Peyer's patch (tissue), 4 donors: ENCODE measurements at regions not wholly inside any gene's neighbourhood (a gene's known extent, or its start where the extent isn't known, plus 50 kb on each side); places are given as distances from the start of the nearest gene placed in this dataset.

ENCODE experiments used
- DNase-seq, 3 donors: peaks; one replicate each; pipeline ENCODE4 v3.0.0-alpha.2; 2017 to 2019
- H3K27ac ChIP-seq, 4 donors: fragments of 200-600 bp; sonication (generic); one replicate each; pipeline ENCODE4 v1.5.1; 2016 to 2019
- H3K27me3 ChIP-seq, 2 donors: fragments of 200-600 bp; sonication (generic); one replicate each; pipeline ENCODE4 v1.5.1; 2019
- H3K36me3 ChIP-seq, 3 donors: fragments of 200-600 bp; sonication (generic); one replicate each; pipeline ENCODE4 v1.5.1; 2016 to 2019
- H3K4me1 ChIP-seq, 4 donors: fragments of 200-600 bp; sonication (generic); one replicate each; pipeline ENCODE4 v1.5.1; 2016 to 2019
- H3K4me3 ChIP-seq, 4 donors: fragments of 200-600 bp; sonication (generic); 1 replicate in 3 of 4; 2 replicates in 1 of 4; pipeline ENCODE4 v1.5.1; 2016 to 2019; ENCODE audit warnings: mild to moderate bottlenecking in 1 of 4
- H3K9me3 ChIP-seq, 4 donors: fragments of 200-600 bp; sonication (generic); one replicate each; pipeline ENCODE4 v1.5.1; 2016 to 2019; ENCODE audit warnings: mild to moderate bottlenecking in 1 of 4
- POLR2A ChIP-seq, 2 donors: fragments of 450-650 bp; IDR thresholded peaks; one replicate each; pipeline ENCODE4 v1.5.1; 2017; ENCODE audit warnings: antibody characterized with exemption in 2 of 2, mild to moderate bottlenecking in 2 of 2, moderate library complexity in 2 of 2
- TF ChIP-seq, protein P1 (sequence below), 6 experiments: fragments of 450-650 bp in 4 of 6; fragments of 200-600 bp in 2 of 6; sonication (generic) in 1 of 6; IDR thresholded peaks; one replicate each; pipeline ENCODE4 v1.5.1; 2017 to 2019; ENCODE audit warnings: antibody characterized with exemption in 6 of 6, mild to moderate bottlenecking in 3 of 6, moderate library complexity in 1 of 6

- TF ChIP-seq, protein P1, sequence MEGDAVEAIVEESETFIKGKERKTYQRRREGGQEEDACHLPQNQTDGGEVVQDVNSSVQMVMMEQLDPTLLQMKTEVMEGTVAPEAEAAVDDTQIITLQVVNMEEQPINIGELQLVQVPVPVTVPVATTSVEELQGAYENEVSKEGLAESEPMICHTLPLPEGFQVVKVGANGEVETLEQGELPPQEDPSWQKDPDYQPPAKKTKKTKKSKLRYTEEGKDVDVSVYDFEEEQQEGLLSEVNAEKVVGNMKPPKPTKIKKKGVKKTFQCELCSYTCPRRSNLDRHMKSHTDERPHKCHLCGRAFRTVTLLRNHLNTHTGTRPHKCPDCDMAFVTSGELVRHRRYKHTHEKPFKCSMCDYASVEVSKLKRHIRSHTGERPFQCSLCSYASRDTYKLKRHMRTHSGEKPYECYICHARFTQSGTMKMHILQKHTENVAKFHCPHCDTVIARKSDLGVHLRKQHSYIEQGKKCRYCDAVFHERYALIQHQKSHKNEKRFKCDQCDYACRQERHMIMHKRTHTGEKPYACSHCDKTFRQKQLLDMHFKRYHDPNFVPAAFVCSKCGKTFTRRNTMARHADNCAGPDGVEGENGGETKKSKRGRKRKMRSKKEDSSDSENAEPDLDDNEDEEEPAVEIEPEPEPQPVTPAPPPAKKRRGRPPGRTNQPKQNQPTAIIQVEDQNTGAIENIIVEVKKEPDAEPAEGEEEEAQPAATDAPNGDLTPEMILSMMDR (IDR thresholded peaks at IDR 0.05): no peak
- TF ChIP-seq POLR2A (IDR thresholded peaks at IDR 0.05): no peak
- no peaks in the 10 kb centered on the region for H3K9me3 ChIP-seq
- H3K27me3 ChIP-seq: no peaks in the 10 kb centered on the region
- no peaks in the 10 kb centered on the region for H3K36me3 ChIP-seq
- no peak overlapping the region for H3K27ac ChIP-seq
- H3K4me3 ChIP-seq: no peak overlapping the region
- H3K4me1 ChIP-seq: no peaks in the 10 kb centered on the region
- DNase-seq: no peak
Measured at GRCh38 chr13:63345835-63346234, 1930.2 kb upstream of the PCDH20 start.

DNA sequence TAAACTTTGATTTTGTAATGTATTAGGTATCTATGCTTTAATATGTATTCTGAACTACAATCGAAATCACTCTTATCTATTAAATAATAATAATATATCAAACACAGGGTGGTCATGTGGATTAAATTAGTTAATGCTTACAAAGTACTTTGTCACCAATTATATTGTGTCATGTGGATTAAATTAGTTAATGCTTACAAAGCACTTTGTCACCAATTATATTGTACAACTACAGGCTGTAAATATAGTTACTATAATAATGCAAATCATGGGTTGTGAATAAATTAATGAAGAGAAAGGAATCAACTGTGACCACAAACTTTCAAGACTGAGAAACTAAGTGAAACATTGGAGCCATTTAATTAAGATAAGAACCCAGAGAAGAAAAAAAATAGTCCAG is 1929.1 kb upstream of the PCDH20 start:
- no peaks in the 10 kb centered on the region for H3K36me3 ChIP-seq
- H3K27ac ChIP-seq: no peak overlapping the region
- TF ChIP-seq, protein P1 (IDR thresholded peaks at IDR 0.05): no peak
- TF ChIP-seq POLR2A (IDR thresholded peaks at IDR 0.05): no peak
- no peaks in the 10 kb centered on the region for H3K4me1 ChIP-seq
- DNase-seq: no peak
- H3K4me3 ChIP-seq: no peak overlapping the region
- no peaks in the 10 kb centered on the region for H3K9me3 ChIP-seq
- no peaks in the 10 kb centered on the region for H3K27me3 ChIP-seq

- H3K4me1 ChIP-seq: no peaks in the 10 kb centered on the region
- no peak overlapping the region for H3K4me3 ChIP-seq
Measured at GRCh38 chr13:63337921-63338320, 1922.3 kb upstream of the PCDH20 start.

DNA sequence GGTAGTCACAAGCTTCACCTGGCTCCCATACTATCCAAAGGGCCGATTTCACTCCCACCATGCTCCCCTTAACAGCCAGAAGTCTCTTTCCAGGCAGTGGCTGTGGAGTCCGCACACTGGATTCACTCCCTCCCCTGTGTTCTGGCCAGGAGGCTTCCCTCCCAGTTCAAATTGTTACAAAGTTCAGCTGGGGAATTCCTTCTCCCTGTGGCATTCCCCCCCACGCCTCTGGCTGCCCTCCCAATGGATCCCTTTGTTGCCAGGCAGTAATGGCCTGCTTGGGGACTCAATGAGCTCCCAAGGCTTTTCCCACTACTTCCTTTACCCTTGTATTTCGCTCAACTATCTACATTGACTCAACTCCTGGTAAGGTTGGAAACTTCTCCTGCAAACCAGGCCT is 1921.4 kb upstream of the PCDH20 start:
- no peak overlapping the region for H3K27ac ChIP-seq
- TF ChIP-seq POLR2A (IDR thresholded peaks at IDR 0.05): no peak
- TF ChIP-seq, protein P1 (IDR thresholded peaks at IDR 0.05): no peak

More at GRCh38 chr13:63337921-63338320, 1922.3 kb upstream of the PCDH20 start:
- no peaks in the 10 kb centered on the region for H3K36me3 ChIP-seq
- no peak for DNase-seq
- no peaks in the 10 kb centered on the region for H3K27me3 ChIP-seq
- H3K9me3 ChIP-seq: no peaks in the 10 kb centered on the region
- no peak overlapping the region for H3K27ac ChIP-seq
- TF ChIP-seq POLR2A (IDR thresholded peaks at IDR 0.05): no peak
- TF ChIP-seq, protein P1 (IDR thresholded peaks at IDR 0.05): no peak

GRCh38 chr13:63336549-63336948 is 1920.9 kb upstream of the PCDH20 start:
- Histone ChIP-seq H3K27ac (no peak overlapping the region), H3K27me3 (no peaks in the 10 kb centered on the region), H3K4me3 (no peak overlapping the region), H3K36me3 (no peaks in the 10 kb centered on the region), H3K9me3 (no peaks in the 10 kb centered on the region), H3K4me1 (no peaks in the 10 kb centered on the region)
- DNase-seq: no peak
- no peak for TF ChIP-seq POLR2A (IDR thresholded peaks at IDR 0.05)
- TF ChIP-seq, protein P1 (IDR thresholded peaks at IDR 0.05): no peak

More for the DNA sequence above, 1921.4 kb upstream of the PCDH20 start:
- H3K4me1 ChIP-seq: no peaks in the 10 kb centered on the region
- H3K9me3 ChIP-seq: no peaks in the 10 kb centered on the region
- no peaks in the 10 kb centered on the region for H3K27me3 ChIP-seq
- no peak overlapping the region for H3K4me3 ChIP-seq
- H3K36me3 ChIP-seq: no peaks in the 10 kb centered on the region
- no peak for DNase-seq

GRCh38 chr13:63327584-63327983 is 1911.9 kb upstream of the PCDH20 start:
- H3K27me3 ChIP-seq: no peaks in the 10 kb centered on the region
- H3K36me3 ChIP-seq: no peaks in the 10 kb centered on the region
- no peaks in the 10 kb centered on the region for H3K9me3 ChIP-seq
- H3K27ac ChIP-seq: no peak overlapping the region
- TF ChIP-seq POLR2A (IDR thresholded peaks at IDR 0.05): no peak
- TF ChIP-seq, protein P1 (IDR thresholded peaks at IDR 0.05): no peak
- no peak for DNase-seq
- no peaks in the 10 kb centered on the region for H3K4me1 ChIP-seq
- no peak overlapping the region for H3K4me3 ChIP-seq
